Mucosa of descending colon (tissue), 3 donors: ENCODE measurements at regions not wholly inside any gene's neighbourhood (a gene's known extent, or its start where the extent isn't known, plus 50 kb on each side); places are given as distances from the start of the nearest gene placed in this dataset.
"Not testable (repeated sequence)": the region's sequence is repeated elsewhere in the genome, so short reads cannot be mapped to it uniquely, and the experiment has no call there.

ENCODE experiments used
- ATAC-seq: fragments of 200-7000 bp; cut with Tn5 transposase; one replicate; pipeline ENCODE4 v1.9.1; 2020; ENCODE audit warnings: mild to moderate bottlenecking, moderate library complexity
- DNase-seq, 3 donors: peaks; one replicate each; pipeline ENCODE4 v3.0.0-alpha.2; 2020
- H3K36me3 ChIP-seq: fragments of 200-600 bp; one replicate; pipeline ENCODE4 v1.8.0; 2021; ENCODE audit warnings: low read depth, mild to moderate bottlenecking
- H3K4me1 ChIP-seq: fragments of 200-600 bp; one replicate; pipeline ENCODE4 v1.8.0; 2021; ENCODE audit warnings: low read depth, mild to moderate bottlenecking
- H3K4me3 ChIP-seq: fragments of 200-600 bp; one replicate; pipeline ENCODE4 v1.8.0; 2021; ENCODE audit warnings: mild to moderate bottlenecking
- H3K9me3 ChIP-seq: fragments of 200-600 bp; one replicate; pipeline ENCODE4 v1.8.0; 2021; ENCODE audit warnings: mild to moderate bottlenecking
- intact Hi-C, 2 donors: fragments of 100-400 bp; cut with DNase I in 1 of 2; cut with micrococcal nuclease in 1 of 2; formaldehyde crosslinking; loops; one replicate each; pipeline versions ENCODE4 v1.11.0 to v1.11.1; 2022; cut with DNase I, micrococcal nuclease
- TF ChIP-seq, protein P1 (sequence below): fragments of 200-600 bp; IDR thresholded peaks from one replicate; pipeline ENCODE4 v1.8.0; 2022; ENCODE audit warnings: antibody characterized with exemption, mild to moderate bottlenecking
- donor health status: DM: no; HTN: no; CAD: no; lungs with moderate emphysema.
- donor health status: DM: no; HTN: no; CAD: no.
- donor health status: DM: no; HTN: yes; CAD: no.

DNA sequence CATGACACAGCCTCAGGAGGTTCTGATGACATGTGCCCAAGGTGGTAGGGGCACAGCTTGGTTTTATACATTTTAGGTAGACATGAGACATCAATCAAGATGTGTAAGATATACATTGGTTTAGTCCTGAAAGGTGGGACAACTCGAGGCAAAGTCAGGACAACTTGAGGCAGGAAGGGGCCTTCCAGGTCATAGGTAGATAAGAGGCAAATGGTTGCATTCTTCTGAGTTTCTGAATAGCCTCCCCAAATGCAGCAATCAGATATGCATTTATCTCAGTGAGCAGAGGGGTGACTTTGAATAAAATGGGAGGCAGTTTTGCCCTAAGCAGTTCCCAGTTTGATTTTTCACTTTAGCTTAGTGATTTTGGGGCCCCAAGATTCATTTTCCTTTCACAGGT is 91.6 kb downstream of the CHCHD4 start:
- Histone ChIP-seq H3K4me3 (no peak overlapping the region), H3K36me3 (no peaks in the 10 kb centered on the region), H3K4me1 (no peaks in the 10 kb centered on the region), H3K9me3 (peaks cover 12% of the 10 kb centered on the region)
- TF ChIP-seq, protein P1, sequence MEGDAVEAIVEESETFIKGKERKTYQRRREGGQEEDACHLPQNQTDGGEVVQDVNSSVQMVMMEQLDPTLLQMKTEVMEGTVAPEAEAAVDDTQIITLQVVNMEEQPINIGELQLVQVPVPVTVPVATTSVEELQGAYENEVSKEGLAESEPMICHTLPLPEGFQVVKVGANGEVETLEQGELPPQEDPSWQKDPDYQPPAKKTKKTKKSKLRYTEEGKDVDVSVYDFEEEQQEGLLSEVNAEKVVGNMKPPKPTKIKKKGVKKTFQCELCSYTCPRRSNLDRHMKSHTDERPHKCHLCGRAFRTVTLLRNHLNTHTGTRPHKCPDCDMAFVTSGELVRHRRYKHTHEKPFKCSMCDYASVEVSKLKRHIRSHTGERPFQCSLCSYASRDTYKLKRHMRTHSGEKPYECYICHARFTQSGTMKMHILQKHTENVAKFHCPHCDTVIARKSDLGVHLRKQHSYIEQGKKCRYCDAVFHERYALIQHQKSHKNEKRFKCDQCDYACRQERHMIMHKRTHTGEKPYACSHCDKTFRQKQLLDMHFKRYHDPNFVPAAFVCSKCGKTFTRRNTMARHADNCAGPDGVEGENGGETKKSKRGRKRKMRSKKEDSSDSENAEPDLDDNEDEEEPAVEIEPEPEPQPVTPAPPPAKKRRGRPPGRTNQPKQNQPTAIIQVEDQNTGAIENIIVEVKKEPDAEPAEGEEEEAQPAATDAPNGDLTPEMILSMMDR = no peak
- ATAC-seq (no peak), DNase-seq (no peak)
- intact Hi-C loops = no loop called here

DNA sequence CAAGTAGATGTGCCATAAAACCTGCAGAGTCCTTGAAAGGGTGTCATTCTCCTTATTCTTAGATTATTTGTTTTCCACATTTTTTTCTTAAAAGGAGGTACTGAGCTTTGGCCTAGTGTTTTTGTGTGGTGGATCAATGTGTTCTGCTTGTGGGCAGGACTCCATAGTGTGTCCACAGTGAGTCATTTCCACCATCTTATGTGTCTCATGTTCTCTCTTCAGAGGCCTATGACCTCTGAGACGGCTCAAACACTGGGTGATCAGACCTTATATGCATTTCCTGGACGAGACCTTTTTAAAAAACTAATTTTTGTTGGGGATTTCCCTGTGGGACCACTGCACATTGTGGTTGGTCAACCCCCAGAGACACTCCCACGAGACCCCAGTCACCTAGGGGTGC is 93.4 kb downstream of the CHCHD4 start:
- Histone ChIP-seq H3K36me3 (no peaks in the 10 kb centered on the region), H3K4me3 (no peak overlapping the region), H3K9me3 (peaks cover 1% of the 10 kb centered on the region), H3K4me1 (no peaks in the 10 kb centered on the region)
- ATAC-seq (no peak), DNase-seq (no peak)
- TF ChIP-seq, protein P1 = no peak
- intact Hi-C loops = no loop called here

DNA sequence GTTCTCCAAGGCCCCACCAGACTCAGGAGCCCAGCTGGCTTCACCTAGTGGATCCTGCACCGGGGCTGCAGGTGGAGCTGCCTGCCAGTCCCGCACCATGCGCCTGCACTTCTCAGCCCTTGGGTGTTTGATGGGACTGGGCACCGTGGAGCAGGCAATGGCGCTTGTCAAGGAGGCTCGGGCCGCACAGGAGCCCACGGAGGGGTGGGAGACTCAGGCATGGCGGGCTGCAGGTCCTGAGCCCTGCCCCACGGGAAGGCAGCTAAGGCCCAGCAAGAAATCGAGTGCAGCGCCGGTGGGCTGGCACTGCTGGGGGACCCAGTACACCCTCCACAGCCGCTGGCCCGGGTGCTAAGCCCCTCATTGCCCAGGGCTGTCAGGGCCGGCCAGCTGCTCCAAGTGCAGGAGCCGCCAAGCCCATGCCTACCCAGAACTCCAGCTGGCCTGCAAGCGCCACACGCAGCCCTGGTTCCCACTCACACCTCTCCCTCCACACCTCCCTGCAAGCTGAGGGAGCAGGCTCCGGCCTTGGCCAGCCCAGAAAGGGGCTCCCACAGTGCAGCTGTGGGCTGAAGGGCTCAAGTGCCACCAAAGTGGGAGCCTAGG is 95.2 kb downstream of the CHCHD4 start:
- DNase-seq, intact Hi-C loops, H3K36me3 ChIP-seq, H3K4me3 ChIP-seq, ATAC-seq, H3K9me3 ChIP-seq, H3K4me1 ChIP-seq: not testable (repeated sequence)

DNA sequence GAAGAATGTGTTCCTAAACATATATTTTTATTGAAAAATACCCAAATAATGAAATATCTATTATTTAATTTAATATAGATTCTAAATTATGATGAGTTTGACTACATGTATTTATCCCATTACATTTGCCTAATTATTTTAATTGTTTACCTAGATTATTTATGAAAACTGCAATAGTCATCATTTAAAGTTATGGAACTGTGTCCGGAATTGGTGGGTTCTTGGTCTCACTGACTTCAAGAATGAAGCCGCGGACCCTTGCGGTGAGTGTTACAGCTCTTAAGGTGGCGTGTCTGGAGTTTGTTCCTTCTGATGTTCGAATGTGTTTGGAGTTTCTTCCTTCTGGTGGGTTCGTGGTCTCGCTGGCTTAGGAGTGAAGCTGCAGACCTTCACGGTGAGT is 96.5 kb downstream of the CHCHD4 start:
- intact Hi-C loops, H3K4me1 ChIP-seq, H3K4me3 ChIP-seq, ATAC-seq, H3K9me3 ChIP-seq, H3K36me3 ChIP-seq, DNase-seq: not testable (repeated sequence)

DNA sequence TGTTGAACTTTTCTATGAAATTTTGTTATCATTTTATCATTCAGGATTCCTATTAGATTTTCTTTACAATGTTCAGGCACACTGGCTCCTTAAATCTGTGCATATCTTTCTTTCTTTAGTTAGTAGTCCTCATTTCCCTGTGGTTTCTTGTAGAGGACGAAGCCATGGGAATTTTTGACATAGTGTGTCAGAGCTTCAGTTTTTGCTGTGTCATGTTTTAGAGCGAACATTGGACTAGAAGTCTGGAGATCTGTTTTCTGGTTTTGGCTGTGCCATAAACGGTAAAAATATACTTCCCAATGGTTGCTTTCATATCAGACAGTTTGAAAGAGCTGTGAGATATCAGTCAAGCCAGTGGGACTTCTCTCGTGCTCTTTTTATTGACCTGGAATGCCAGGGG is 105.2 kb downstream of the CHCHD4 start:
- no peak for DNase-seq
- Histone ChIP-seq H3K4me1 (no peaks in the 10 kb centered on the region), H3K9me3 (no peaks in the 10 kb centered on the region), H3K4me3 (no peak overlapping the region), H3K36me3 (no peaks in the 10 kb centered on the region)
- intact Hi-C loops = no loop called here
- TF ChIP-seq, protein P1 = no peak
- ATAC-seq = no peak

DNA sequence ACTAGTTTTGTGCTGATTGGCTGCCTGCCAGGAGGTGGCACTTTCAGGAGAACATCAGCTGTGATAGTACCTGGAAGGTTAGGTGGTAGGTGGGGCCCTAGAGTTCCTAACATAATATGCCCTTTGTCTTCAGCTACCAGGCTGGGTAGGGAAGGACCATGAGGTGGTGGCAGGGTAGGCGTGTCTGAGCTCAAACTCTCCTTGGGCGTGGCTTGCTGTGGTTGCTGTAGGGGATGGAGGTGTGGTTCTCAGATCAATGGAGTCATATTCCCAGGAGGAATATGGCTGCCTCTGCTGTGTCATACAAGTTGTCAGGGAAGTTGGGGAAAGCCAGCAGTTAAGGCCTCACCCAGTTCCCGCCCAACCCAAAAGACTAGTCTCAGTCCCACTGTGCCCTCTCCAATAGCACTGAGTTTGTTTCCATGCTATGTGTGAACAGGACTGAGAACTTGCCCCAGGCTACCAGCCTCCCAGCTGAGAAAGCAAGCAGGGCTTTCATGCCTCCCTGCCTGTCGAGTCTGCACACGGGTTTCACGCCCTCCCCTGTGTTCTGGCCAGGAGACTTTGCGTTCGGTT is 107.7 kb downstream of the CHCHD4 start:
- Histone ChIP-seq H3K4me3 (no peak overlapping the region), H3K4me1 (no peaks in the 10 kb centered on the region), H3K9me3 (no peaks in the 10 kb centered on the region), H3K36me3 (no peaks in the 10 kb centered on the region)
- TF ChIP-seq, protein P1 = no peak
- ATAC-seq = peak; percentile 97
- intact Hi-C loops = no loop called here
- DNase-seq = peak; percentile 36 to 53 (median 44)

DNA sequence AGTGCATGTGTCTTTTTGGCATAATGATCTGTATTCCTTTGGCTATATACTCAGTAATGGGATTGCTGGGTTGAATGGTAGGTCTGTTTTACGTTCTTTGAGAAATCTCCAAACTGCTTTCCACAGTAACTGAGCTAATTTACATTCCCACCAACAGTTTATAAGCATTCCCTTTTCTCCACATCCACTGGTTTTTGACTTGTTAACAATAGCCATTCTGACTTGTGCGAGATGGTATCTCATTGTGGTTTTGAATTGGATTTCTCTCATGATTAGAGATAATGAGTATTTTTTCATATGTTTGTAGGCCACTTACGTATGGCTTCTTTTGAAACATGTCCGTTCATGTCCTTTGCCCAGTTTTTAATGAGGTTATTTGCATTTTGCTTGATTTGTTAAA is 117.7 kb downstream of the CHCHD4 start:
- TF ChIP-seq, protein P1 = no peak
- no peak for DNase-seq
- H3K4me1 ChIP-seq = no peaks in the 10 kb centered on the region
- intact Hi-C loops = no loop called here
- no peak for ATAC-seq
- no peaks in the 10 kb centered on the region for H3K9me3 ChIP-seq
- no peak overlapping the region for H3K4me3 ChIP-seq
- H3K36me3 ChIP-seq = no peaks in the 10 kb centered on the region
